IPS DF 4.7 (cell line): ENCODE measurements at regions not wholly inside any gene's neighbourhood (a gene's known extent, or its start where the extent isn't known, plus 50 kb on each side); places are given as distances from the start of the nearest gene placed in this dataset.

Experiments
- DNase-seq: peaks from one replicate; pipeline ENCODE4 v3.0.0-alpha.2; 2013; ENCODE audit warnings: low spot score; ENCODE audit errors: extremely low read depth

GRCh38 chr1:185512442-185512841 is 195.4 kb upstream of the IVNS1ABP start:
- no peak for DNase-seq

GRCh38 chr1:185501099-185501498 is 184.1 kb upstream of the IVNS1ABP start:
- DNase-seq, result no peak

GRCh38 chr1:185500001-185500626 is 183.1 kb upstream of the IVNS1ABP start:
- DNase-seq, result no peak

GRCh38 chr1:185498207-185498606 is 181.2 kb upstream of the IVNS1ABP start:
- DNase-seq, result no peak

GRCh38 chr1:185497177-185497576 is 180.1 kb upstream of the IVNS1ABP start:
- no peak for DNase-seq

- no peak for DNase-seq
Observed at GRCh38 chr1:185495898-185496297, 178.9 kb upstream of the IVNS1ABP start.

- DNase-seq, result no peak
Observed at GRCh38 chr1:185495007-185495406, 178.0 kb upstream of the IVNS1ABP start.

- no peak for DNase-seq
Observed at GRCh38 chr1:185492089-185492825, 175.2 kb upstream of the IVNS1ABP start.

GRCh38 chr1:185491604-185492003 is 174.6 kb upstream of the IVNS1ABP start:
- DNase-seq, result no peak

- DNase-seq, result no peak
Observed at GRCh38 chr1:185490924-185491323, 173.9 kb upstream of the IVNS1ABP start.

GRCh38 chr1:185489406-185489805 is 172.4 kb upstream of the IVNS1ABP start:
- DNase-seq, result no peak

GRCh38 chr1:185488808-185489207 is 171.8 kb upstream of the IVNS1ABP start:
- DNase-seq, result no peak

GRCh38 chr1:185487936-185488335 is 170.9 kb upstream of the IVNS1ABP start:
- DNase-seq, result no peak

- DNase-seq, result no peak
Observed at GRCh38 chr1:185487026-185487425, 170.0 kb upstream of the IVNS1ABP start.

- DNase-seq, result no peak
Observed at GRCh38 chr1:185486346-185486745, 169.3 kb upstream of the IVNS1ABP start.

- DNase-seq, result no peak
Observed at GRCh38 chr1:185483664-185484450, 166.8 kb upstream of the IVNS1ABP start.

GRCh38 chr1:185483217-185483616 is 166.2 kb upstream of the IVNS1ABP start:
- no peak for DNase-seq

GRCh38 chr1:185480545-185480944 is 163.5 kb upstream of the IVNS1ABP start:
- DNase-seq, result no peak

- no peak for DNase-seq
Observed at GRCh38 chr1:185479796-185480195, 162.8 kb upstream of the IVNS1ABP start.

- DNase-seq, result no peak
Observed at GRCh38 chr1:185478877-185479276, 161.8 kb upstream of the IVNS1ABP start.

GRCh38 chr1:185477638-185478580 is 160.9 kb upstream of the IVNS1ABP start:
- no peak for DNase-seq
